GM21529 (cell line): ENCODE measurements at regions not wholly inside any gene's neighbourhood (a gene's known extent, or its start where the extent isn't known, plus 50 kb on each side); places are given as distances from the start of the nearest gene placed in this dataset.

Source experiments
- ATAC-seq: cut with Tn5 transposase; IDR thresholded peaks from one replicate; pipeline ENCODE4 v1.9.1; 2021; ENCODE audit not compliant: unreplicated experiment

DNA sequence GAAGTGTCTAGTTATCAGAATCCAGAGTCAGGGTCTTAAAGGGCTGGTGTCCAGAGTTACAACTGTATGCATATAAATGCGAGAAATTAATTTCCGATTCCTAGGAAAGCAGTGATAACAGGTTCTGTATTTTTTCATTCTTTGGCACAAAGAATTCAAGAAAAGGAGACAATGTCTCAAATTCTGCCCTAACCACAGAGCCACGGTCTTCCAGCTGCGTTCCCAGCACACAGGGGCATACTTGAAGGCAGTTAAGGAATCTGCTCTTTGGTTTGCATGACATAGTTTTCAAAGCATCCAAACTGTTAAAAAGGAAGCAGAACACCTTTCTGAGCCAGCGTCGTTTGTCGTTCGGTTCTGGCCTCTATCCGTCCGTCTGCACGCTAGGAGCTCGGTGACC lies 416.9 kb upstream of the MKI67 start:
- ATAC-seq = no peak

DNA sequence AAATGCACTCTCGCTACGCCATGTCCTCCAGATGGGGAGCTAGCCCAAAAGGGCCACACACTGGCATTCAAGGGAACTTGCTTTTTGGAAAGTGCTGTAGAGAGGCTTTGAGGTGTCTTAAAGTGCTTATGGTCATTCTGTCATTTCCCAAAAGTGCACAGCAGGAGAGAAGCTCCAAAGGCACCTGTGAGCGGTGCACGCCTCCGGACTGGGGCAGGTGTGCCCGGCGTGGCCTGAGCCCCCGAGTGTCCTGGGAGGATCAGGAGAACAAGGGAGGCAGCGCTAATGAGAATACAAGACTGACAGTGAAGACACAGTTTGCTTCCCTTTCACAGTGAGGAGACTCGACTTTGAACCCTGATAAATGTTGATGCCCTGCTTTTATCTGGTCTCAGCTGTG lies 419.0 kb upstream of the MKI67 start:
- ATAC-seq = no peak

DNA sequence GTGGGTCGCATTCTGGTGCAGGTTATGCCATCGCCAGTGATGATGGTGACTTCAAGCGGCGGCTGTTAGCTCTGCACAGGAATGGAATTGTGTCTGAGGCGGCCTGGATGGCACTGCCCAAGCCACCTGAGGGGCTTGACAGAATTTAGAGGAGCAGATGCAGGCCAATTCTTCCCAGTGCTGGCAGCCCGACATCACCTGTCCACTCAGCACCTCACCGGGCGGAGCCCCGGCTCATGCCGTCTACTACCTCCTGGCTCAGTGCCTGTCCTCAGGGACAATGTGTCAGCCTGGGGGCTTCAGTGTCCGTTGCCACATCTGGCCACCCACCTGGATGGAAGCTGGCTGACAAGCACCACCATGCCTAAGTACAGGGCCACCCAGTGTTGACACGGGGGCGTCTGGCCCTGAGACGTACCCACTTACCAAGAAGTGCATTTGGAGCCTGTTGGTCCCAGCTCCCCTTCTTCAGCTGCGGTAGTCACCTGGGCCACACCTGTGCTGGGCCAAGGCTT lies 420.5 kb upstream of the MKI67 start:
- no peak for ATAC-seq

DNA sequence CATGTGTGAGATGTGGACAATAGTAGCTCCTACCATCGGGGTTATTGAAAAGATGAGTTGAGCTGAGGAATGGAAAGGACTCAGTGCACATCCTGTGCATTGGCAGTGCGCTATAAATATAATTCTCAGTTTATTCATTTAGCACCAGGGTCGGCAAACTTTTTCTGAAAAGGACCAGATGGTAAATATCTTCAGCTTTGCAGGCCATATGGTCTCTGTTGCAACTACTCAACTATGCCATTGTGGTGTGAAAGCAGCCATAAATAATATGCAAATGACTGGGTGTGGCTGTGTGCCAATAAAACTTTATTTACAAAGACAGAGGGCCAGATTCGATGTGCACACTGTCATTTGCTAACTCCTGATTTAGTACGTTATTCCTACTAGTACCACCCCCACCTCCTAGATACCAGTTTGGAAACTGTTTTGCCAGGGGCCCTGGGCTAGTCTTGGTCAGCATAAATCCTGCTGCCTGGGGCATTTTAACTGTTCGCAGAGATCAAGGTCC lies 422.9 kb upstream of the MKI67 start:
- no peak for ATAC-seq

DNA sequence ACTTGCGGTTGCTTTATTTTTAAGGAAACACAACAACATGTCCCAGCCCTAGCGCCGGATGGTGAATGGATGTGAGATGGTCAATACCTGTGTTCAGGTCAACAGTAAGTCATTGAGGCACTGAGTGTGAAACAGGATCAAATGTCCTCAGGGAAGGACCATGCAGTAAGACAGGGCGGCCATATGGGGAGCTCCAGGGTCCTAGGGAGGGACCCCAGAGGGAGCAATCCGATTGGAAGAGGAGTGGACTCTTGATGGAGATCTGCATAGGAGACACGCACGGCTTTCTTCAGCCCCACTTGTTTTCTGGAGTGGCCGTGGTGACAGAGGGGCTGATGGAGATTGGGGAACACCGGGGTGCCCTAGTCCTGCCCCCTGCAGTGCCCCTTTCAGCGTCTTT lies 423.8 kb upstream of the MKI67 start:
- no peak for ATAC-seq

DNA sequence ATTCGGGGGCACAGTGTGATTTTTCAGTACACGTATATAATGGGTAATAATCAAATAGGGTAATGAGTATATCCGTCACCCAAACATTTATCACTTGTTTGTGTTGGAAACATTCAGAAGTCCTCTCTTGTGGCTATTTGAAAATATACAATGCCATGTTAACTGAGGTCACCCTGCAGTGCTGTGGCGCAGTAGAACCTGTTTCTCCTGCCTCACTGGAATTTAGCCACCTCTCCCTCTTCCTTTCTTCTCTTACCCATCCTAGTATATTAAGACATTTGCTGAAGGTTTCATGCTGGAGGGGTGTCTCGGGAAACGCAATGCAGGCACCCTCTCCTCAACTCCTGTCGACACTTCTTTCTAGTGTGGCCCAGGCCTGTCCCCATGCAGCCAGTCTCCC lies 425.3 kb upstream of the MKI67 start:
- no peak for ATAC-seq

GRCh38 chr10:128553755-128554154 lies 427.5 kb upstream of the MKI67 start:
- no peak for ATAC-seq

DNA sequence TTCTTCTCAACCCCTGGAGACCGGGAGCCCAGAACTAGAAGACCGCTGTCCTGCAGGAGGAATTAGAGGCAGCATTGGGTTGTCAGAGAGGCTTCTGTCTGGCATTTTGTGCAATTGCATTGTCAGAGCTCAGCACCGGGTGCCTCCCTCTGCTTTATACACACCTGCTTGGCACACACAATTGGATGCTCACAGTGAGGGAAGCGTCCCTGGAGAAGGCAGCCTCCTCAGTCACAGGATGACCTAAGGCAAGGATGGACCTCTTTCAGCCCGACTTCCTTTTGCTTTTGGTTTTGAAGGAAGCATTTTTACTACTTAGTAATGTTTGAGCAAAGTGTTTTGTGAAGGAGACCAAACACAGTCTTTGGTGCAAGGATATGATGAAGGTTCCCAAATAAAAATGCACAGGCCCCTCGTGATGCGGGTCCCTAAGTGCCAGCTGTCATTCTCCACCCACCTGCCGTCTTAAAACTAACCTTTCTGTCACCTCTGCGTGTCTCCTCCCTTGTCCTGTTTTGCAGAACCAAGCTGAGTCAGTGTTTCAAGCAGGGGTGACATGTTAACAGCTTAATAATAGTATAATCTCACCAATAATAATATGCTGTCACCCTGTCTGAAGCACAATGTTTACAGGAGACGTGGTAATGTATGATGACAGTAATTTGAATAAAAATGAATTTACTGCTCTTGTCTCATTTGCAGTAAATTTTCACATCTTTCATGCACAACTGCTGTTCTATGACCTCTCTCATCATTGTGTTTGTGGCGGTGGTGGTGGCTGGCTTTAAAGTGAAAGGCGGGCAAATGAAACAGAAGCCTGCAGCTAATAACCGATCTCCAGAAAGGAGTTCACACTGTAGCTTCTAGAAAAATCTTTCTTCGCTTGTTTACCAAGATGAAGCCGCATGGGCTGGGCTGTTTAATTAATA lies 430.2 kb upstream of the MKI67 start:
- no peak for ATAC-seq

DNA sequence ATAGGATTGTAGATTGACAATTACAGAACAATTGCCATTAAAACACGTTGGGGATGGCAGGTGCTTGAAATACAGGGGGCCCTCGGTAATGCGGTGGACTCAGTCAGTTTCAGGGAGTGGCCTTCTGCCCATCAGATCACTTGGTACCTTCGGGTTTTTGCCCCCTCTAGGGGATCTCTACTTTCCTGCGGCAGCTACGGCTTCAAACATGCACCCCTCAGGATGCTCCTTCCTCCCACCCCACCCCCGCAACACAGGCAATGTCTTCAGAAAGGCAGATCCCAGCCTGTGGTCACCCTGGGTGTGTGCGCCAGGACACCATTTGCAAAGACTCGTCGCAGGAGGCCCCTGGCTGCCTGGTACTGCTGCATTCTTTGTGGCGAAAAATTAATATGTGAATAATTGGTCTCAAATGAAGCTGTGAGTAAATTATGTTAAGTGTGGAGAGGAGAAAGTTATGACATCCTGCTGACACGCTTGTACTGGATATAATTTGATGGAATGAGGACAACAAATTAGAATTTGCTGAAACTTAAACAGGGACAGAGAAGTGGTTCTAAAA lies 431.0 kb upstream of the MKI67 start:
- ATAC-seq = no peak

GRCh38 chr10:128560406-128560805 lies 434.2 kb upstream of the MKI67 start:
- no peak for ATAC-seq

- no peak for ATAC-seq
These were observed 434.8 kb upstream of the MKI67 start for GRCh38 chr10:128560993-128561392.

DNA sequence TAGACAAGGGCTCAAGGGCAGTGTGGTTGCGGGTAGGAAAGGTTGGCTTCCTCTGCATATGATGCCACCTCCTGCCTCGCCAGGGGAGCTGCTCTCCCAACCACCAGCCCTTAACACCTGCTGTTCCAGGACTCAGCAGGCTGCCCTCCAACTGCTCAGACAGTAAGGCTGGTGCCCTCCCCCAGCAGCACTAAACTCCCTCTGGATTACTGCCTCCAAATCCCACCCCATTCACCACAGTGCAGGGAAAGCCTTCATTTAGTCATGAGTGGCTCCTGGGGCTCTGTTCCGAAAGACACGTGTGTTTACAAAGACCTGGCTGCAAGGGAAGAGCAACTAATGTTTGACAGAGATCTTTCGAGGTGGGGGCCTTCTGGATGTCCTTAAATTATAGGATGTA lies 437.2 kb upstream of the MKI67 start:
- ATAC-seq = no peak

DNA sequence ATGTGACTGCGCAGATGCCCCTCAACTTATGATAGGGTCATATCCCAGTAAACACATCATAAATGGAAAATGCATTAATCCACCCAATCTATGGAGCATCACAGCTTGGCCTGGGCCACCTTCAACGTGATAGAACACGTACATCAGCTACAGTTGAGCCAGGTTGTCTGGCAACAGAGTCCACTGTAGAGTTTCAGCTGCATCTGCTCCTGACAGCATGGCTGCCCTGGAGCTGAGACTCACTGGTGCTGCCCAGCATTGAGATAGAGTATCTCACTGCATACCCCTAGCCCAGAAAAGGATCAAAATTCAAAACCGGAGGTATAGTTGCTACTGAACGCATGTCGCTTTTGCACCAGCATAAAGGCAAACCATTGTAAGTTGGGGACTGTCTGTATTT lies 437.7 kb upstream of the MKI67 start:
- no peak for ATAC-seq

GRCh38 chr10:128566361-128566968 lies 440.2 kb upstream of the MKI67 start:
- ATAC-seq = no peak

DNA sequence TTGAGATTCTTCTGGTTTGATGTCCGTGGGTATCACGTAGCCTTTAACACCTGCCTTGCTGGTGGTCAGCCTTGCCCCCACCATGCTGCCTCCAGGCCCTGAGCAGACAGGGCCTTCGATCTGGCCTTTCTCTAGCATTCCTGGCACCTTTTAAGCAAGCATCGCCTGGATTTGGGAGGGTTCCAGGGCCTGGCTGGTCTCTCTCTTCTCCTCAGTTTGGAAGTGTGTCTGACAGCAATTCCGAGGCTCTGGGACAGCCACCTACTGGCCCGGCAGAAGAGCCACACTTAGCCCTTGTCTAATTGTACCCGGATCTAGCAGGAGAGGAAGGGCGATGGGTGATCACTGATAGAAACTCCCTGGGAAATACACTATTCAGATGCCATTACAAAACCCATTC lies 441.3 kb upstream of the MKI67 start:
- ATAC-seq = no peak

DNA sequence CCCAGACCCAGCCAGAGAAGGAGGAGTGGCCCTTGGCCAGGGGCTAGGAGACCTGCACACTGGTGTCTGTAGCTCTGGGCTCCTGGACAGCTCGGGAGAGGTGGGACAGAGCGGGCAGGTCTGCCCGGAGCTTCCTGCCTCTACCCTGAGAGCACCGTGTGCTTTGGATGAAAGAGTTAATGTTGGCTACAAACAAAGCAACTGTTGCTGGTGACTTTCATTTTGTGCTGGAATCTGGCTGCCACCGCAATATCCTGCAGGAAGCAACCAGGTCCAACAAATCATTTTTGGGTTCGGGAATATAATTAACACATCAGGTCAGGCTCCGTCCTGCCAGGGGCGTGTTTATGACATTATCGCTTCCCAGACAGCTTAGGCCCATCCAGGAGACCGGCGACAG lies 441.8 kb upstream of the MKI67 start:
- no peak for ATAC-seq

DNA sequence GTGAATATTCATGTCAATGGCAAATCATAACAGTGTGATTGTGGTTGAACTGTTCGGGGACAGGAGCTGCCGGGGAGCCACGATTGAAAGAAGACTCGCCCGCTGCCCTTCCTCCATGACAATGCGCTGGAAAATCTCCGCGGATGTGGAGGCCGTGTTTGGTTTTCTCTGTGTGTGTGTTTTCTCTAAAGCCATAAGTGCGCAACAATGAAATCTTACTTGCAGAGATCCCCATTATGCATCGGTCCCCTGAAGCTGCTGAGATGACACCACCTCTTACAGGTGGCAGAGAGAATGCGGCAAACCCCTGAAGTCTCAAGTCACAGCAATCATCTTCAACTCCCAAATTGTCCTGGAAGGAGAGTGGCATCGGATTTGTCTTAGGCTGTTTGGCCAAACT lies 442.3 kb upstream of the MKI67 start:
- no peak for ATAC-seq

DNA sequence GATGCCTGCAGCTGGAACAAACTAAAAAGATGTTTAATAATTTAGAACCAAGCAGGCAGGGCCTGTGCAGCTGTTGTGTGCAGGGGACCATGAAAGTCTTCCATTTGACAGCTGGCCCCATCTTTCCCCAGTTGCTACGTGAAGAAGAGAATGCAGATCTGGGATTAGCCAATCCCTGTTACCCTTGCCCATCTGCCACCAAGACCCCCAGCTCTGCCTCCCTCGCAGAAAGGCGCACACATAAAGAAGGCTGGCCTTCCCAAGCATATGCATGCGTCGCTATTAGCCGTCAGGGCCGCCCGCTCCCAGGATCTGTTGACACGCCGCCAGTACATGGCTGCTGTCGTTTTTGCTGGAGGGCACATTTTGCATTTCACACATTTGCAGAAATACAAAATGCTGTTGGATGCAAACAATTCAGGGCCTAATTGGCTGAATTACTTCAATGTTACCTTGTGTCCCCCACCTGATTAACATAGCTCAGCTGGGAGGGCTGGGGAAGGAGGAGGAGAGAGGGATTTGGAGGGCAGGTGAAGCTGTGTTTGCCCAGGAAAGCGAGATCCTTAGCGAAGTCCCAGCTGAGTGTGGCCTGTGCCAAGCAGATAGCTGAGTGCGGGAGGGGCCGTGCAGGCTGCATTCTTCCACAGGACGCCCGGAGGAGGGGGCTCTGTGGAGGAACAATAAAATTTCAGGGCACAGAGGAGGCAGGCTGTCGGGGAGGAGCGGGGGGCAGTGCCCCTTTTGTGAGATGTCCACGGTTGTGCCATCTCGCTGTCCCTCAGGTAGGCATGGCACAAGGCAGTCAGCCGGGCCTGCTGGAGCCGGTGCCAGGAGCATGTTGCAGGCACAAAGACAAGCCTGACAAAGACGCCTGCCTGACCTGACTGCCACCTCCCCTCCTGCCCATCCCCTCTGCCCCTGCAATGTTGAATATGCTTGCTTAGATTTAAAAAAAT lies 443.0 kb upstream of the MKI67 start:
- ATAC-seq = no peak

DNA sequence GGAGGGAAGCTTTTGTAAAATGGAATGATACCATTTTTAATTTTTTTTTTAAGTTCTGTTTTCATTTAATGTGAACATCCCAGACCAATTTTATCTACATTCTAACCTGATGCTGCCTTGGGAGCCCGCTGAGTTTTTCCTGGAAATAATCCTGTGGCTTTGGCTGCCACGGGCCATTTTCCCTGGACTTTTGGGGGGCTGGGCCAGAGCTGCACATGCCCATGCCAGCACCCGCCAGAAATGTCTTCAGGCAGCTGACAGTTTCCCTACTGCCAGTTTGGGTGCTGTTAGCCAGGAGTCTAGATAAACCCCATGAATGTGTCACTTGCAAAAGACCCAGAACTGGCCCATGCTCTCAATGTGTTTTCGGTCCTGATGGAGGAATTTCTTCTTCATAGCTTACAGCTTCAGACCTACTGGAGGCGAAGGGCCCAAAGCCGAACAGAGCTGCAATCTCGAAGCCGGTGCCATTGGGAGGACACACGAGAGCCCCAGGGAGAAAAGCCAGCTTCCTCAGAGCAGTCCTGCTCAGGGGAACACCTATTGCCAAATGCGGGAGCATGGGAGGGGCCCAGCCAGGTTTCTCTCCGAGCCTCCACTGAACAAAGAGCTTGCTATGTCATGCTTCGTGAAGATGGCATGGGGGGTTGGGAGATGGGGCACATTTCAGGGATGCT lies 444.2 kb upstream of the MKI67 start:
- ATAC-seq = no peak

- ATAC-seq = no peak
These were observed 444.8 kb upstream of the MKI67 start for GRCh38 chr10:128571071-128571470.
